Tibial nerve (tissue), 4 donors: ENCODE measurements at regions not wholly inside any gene's neighbourhood (a gene's known extent, or its start where the extent isn't known, plus 50 kb on each side); places are given as distances from the start of the nearest gene placed in this dataset.

ENCODE experiments used
- DNase-seq, 2 donors: peaks; one replicate each; pipeline ENCODE4 v3.0.0-alpha.2; 2019; ENCODE audit warnings: low spot score in 2 of 2
- H3K27ac ChIP-seq, 4 donors: fragments of 200-600 bp; sonication (generic) in 3 of 4; one replicate each; pipeline ENCODE4 v1.5.1; 2017 to 2019; ENCODE audit warnings: mild to moderate bottlenecking in 1 of 4
- H3K27me3 ChIP-seq, 2 donors: fragments of 200-600 bp; sonication (generic) in 1 of 2; one replicate each; pipeline versions ENCODE4 v1.5.1 to v1.6.0; 2017 to 2019
- H3K36me3 ChIP-seq, 3 donors: fragments of 200-600 bp; sonication (generic); one replicate each; pipeline ENCODE4 v1.5.1; 2018 to 2019
- H3K4me1 ChIP-seq, 4 donors: fragments of 200-600 bp; sonication (generic) in 3 of 4; one replicate each; pipeline ENCODE4 v1.5.1; 2017 to 2019
- H3K4me3 ChIP-seq, 4 donors: fragments of 200-600 bp; sonication (generic) in 3 of 4; one replicate each; pipeline ENCODE4 v1.5.1; 2017 to 2019; ENCODE audit warnings: mild to moderate bottlenecking in 1 of 4, moderate library complexity in 1 of 4
- H3K9me3 ChIP-seq, 4 donors: fragments of 200-600 bp; sonication (generic) in 3 of 4; one replicate each; pipeline ENCODE4 v1.5.1; 2017 to 2019
- EP300 ChIP-seq, 2 donors: sonication (generic); formaldehyde crosslinking; IDR thresholded peaks; one replicate each; pipeline ENCODE4 v1.6.1; 2017; ENCODE audit warnings: antibody characterized with exemption in 2 of 2, mild to moderate bottlenecking in 1 of 2
- POLR2A ChIP-seq, 2 donors: fragments of 450-650 bp; IDR thresholded peaks; one replicate each; pipeline ENCODE4 v1.6.1; 2017; ENCODE audit warnings: antibody characterized with exemption in 2 of 2, mild to moderate bottlenecking in 2 of 2, moderate library complexity in 2 of 2
- WGBS, 2 donors: methylation state at CpG; one replicate each; pipeline ENCODE4 v1.1.5; 2018; 5-methylcytosine and 5-hydroxymethylcytosine counted together
- TF ChIP-seq, protein P1 (sequence below), 5 experiments: fragments of 200-600 bp in 3 of 5; fragments of 450-650 bp in 2 of 5; sonication (generic) in 3 of 5; IDR thresholded peaks; one replicate each; pipeline ENCODE4 v1.5.1; 2016 to 2019; ENCODE audit warnings: antibody characterized with exemption in 5 of 5, mild to moderate bottlenecking in 3 of 5, moderate library complexity in 2 of 5

DNA sequence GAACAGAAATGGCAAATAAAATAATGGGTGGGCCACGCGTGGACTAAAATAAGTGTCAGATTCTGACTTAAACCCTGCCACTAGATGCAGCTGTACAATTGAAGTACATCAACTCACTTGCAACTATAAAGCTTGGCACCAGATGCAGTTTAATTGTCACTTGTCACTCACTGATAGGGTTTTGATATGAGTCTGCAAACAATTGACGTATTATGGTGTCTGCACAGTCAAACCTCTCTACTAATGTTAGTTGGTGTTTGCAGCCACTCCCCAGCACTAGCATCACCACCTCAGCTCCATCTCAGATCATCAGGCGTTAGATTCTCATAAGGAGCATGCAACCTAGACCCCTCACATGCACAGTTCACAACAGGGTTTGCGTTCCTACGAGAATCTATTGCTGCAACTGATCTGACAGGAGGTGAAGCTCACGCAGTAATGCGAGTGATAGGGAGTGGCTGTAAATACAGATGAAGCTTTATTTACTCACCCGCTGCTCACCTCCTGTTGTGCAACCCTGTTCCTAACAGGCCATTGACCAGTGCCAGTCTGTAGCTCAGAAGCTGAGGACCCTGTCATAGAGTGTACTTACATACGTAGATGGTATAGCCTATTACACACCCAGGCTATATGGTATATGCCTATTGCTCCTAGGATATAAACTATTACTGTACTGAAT lies 72.1 kb upstream of the SEMA6A start:
- TF ChIP-seq POLR2A (IDR thresholded peaks at IDR 0.05) (no peak), EP300 (IDR thresholded peaks at IDR 0.05) (no peak)
- TF ChIP-seq, protein P1, sequence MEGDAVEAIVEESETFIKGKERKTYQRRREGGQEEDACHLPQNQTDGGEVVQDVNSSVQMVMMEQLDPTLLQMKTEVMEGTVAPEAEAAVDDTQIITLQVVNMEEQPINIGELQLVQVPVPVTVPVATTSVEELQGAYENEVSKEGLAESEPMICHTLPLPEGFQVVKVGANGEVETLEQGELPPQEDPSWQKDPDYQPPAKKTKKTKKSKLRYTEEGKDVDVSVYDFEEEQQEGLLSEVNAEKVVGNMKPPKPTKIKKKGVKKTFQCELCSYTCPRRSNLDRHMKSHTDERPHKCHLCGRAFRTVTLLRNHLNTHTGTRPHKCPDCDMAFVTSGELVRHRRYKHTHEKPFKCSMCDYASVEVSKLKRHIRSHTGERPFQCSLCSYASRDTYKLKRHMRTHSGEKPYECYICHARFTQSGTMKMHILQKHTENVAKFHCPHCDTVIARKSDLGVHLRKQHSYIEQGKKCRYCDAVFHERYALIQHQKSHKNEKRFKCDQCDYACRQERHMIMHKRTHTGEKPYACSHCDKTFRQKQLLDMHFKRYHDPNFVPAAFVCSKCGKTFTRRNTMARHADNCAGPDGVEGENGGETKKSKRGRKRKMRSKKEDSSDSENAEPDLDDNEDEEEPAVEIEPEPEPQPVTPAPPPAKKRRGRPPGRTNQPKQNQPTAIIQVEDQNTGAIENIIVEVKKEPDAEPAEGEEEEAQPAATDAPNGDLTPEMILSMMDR (IDR thresholded peaks at IDR 0.05): no peak
- no peaks in the 10 kb centered on the region for H3K27me3 ChIP-seq
- DNase-seq: no peak
- H3K4me1 ChIP-seq: peaks cover 0 to 2% (median 0%) of the 10 kb centered on the region in 4 donors
- no peaks in the 10 kb centered on the region for H3K9me3 ChIP-seq
- no peaks in the 10 kb centered on the region for H3K36me3 ChIP-seq
- WGBS, 2 donors: 94% methylated on average over 10 of the region's 10 CpGs
- no peak overlapping the region for H3K4me3 ChIP-seq
- H3K27ac ChIP-seq: no peak overlapping the region

- no peaks in the 10 kb centered on the region for H3K36me3 ChIP-seq
- TF ChIP-seq EP300 (IDR thresholded peaks at IDR 0.05): no peak
- no peaks in the 10 kb centered on the region for H3K4me1 ChIP-seq
- no peaks in the 10 kb centered on the region for H3K27me3 ChIP-seq
- WGBS, 2 donors: 57 to 78% methylated on average over 1 of the region's 1 CpG
- DNase-seq: no peak
- H3K4me3 ChIP-seq: no peak overlapping the region
- no peaks in the 10 kb centered on the region for H3K9me3 ChIP-seq
- H3K27ac ChIP-seq: no peak overlapping the region
These were observed 71.0 kb upstream of the SEMA6A start for GRCh38 chr5:116645627-116646026.

- Histone ChIP-seq H3K9me3 (no peaks in the 10 kb centered on the region), H3K36me3 (no peaks in the 10 kb centered on the region), H3K27ac (no peak overlapping the region), H3K4me3 (no peak overlapping the region), H3K4me1 (no peaks in the 10 kb centered on the region), H3K27me3 (no peaks in the 10 kb centered on the region)
- TF ChIP-seq POLR2A (IDR thresholded peaks at IDR 0.05) (no peak), EP300 (IDR thresholded peaks at IDR 0.05) (no peak)
- TF ChIP-seq, protein P1 (IDR thresholded peaks at IDR 0.05): no peak
- no peak for DNase-seq
These were observed 65.6 kb upstream of the SEMA6A start for GRCh38 chr5:116640236-116640635.

GRCh38 chr5:116637149-116637740 lies 62.6 kb upstream of the SEMA6A start:
- H3K9me3 ChIP-seq: no peaks in the 10 kb centered on the region
- 62 to 83% methylated on average over 4 of the region's 4 CpGs for WGBS, 2 donors
- TF ChIP-seq, protein P1 (IDR thresholded peaks at IDR 0.05): no peak
- TF ChIP-seq POLR2A (IDR thresholded peaks at IDR 0.05) (no peak), EP300 (IDR thresholded peaks at IDR 0.05) (no peak)
- H3K4me3 ChIP-seq: no peak overlapping the region
- no peak overlapping the region for H3K27ac ChIP-seq
- no peaks in the 10 kb centered on the region for H3K36me3 ChIP-seq
- H3K4me1 ChIP-seq: no peaks in the 10 kb centered on the region
- no peaks in the 10 kb centered on the region for H3K27me3 ChIP-seq
- no peak for DNase-seq

DNA sequence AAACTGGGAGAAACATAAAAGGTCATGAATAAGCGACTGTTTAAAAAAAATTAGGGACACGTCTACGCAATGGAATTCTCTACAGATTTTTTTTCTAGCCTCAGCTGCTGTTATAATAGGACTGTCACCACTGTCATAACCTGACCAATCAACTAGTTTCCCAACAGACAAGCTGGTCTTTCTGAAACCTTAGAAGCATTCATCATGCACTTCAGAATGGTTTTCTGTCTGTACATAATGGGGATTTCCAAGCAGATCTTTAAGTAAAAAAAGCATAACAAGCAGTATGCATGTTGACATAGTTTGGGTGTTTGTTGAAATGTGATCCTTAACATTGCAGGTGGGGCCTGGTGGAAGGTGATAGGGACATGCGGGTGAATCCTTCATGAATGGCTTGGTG lies 58.3 kb upstream of the SEMA6A start:
- Histone ChIP-seq H3K4me1 (no peaks in the 10 kb centered on the region), H3K9me3 (no peaks in the 10 kb centered on the region), H3K27ac (no peak overlapping the region), H3K36me3 (no peaks in the 10 kb centered on the region), H3K27me3 (no peaks in the 10 kb centered on the region), H3K4me3 (no peak overlapping the region)
- TF ChIP-seq EP300 (IDR thresholded peaks at IDR 0.05) (no peak), POLR2A (IDR thresholded peaks at IDR 0.05) (no peak)
- TF ChIP-seq, protein P1 (IDR thresholded peaks at IDR 0.05): no peak
- 63 to 64% methylated on average over 4 of the region's 4 CpGs for WGBS, 2 donors
- no peak for DNase-seq
